ENCODE measurements at regions not wholly inside any gene's neighbourhood (a gene's known extent, or its start where the extent isn't known, plus 50 kb on each side); places are given as distances from the start of the nearest gene placed in this dataset.

DNA sequence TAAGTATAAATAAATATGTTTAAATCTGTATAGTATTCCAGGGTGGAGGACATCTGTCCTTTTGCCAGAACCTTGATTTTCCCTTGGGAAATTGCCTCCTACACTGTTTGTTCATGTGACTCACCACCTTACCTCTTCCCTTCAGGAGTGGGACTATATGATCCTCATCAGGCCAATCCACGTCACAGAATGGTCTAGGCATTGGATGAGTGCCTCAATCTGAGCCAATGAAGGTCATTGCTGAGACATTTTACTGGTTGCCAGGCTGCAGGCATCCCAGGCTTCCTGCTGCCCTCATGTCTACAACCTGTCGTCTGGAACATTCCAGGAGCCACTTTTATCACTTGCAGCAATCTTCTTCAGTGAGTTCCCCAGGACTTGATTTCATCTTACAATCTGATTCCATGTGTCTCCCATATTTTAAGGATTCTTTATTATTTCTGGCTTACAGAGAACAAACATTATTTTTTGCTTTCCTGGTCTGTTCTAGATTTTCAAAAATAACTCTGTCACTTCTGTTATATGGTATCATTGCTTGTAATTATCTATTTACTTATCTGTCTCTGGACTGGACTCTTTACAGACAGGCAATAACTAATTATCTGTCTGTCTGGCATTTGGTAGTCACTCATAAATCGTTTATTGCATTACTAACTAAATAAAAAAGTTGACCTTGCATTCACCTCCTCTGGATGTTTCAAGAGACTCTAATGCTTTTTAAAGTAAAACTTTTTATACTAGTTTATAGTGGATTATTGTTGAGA is 107.3 kb upstream of the APC start:
- DNase-seq = no peak

GRCh38 chr5:112634166-112634565 is 103.5 kb upstream of the APC start:
- DNase-seq = no peak

DNA sequence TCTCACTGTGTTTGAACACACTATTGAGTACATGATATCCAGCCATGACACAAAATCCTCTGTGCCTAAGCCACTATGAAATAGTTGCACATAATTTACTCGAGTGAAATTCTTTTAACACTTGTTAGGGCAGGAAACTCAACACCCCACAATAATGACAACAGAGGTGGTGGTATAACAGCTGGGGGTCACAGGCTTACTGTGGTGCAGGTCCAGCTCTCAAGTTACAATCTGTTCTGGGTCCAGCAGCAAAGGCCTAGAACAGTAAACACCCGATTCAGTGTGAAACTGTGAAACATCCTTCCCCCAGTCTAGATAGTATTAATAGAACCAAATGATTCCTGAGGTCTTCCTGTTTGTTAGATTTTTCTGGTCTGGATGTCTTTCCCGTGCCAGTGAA is 102.9 kb upstream of the APC start:
- DNase-seq = no peak

DNA sequence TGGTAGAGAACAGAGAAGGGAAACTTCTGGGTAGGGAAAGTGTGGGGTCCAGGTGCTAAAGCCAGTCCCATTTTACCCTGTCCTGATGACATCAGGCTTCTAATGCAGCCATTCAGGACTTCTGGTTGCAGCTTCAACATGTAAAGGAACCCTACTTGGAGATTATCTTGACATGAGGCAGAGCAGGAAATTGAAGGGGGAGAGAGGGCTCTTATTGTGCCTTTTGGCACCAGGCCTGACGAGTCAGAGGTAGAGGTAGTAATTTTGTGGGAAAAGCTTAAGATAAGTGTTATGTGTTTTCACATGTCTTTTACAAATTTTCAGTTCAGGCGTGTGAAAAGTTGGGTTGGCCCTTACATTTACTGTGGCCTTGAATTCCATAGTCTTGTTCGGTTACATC is 102.4 kb upstream of the APC start:
- DNase-seq = no peak

DNA sequence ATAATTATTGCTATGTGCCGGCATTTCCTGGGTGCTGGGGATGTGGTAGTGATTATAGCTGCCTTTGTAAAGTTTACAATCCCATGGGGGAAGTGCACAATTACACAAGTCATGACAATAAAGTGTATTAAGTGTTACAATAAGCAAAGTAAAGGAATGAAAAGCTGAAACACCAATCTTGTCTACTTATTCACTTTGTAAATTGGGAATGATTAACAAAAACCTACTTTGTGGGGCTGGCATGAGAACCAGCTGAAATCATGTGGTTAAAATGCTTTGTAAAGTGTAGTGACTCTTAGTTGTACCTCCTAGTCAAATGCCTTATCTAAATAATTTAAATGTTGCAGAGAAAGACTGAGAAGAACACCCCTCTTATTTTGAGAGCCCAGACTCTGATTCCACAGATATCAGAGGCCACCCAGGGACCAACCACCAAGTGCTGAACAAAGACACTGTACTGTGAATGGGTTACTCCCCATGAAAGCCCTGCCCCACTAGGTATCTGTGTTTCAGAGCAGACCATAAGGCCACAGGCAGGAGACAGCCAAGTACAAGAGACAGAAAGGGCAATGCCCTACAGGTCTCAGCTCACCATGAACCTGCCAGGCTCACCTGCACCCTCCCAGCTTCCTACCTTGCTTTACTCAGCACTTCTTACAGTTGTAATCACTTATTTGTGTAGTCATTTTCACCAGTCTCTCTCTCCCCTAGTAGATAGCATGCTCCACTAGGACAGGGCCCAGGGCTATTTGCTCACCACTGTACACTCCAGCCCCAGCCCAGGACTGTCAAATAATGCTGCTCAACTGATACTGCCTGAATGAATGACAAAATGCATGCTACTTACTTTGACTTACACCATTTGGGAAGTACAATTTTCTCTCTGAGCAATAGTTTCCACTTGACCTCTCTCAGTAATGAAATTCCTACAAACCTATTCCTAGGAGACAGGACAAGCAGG is 101.6 kb upstream of the APC start:
- DNase-seq = no peak

DNA sequence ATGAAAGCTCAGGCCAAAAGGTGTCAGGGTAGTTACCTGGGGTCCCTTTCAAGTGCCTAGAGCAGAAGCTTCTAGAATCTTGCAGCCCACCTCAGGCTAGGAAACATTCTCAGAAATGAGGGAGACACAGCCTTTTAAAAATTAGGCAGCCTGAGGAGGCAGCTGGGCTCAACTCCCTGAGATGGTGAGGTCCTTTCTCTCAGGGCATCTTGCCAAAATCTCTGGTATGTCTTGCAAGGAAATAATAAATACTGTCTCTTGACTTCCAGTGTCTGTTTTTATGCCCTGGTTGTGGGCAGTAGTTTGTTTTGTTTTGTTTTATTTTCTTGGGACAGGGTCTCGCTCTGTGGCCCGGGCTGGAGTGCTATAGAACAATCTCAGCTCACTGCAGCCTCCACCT is 100.9 kb upstream of the APC start:
- no peak for DNase-seq

DNA sequence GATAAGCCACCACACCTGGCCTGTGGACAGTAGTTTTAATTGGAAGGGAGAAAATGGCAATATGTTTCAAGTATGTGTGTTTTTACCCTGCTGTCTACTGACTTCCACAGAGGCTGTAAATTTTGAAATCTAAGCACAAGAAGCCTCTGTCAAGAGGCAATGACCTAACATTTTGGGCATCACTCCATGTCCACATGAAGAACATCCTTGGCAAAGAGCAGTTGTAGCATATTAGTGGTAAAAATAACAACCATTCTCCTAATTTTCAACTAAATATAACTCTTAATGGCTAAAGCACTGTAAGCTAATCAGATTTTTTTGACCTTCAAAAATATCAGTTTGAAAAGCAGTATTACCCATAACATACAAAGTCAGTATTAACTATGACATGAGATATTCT is 100.3 kb upstream of the APC start:
- no peak for DNase-seq

DNA sequence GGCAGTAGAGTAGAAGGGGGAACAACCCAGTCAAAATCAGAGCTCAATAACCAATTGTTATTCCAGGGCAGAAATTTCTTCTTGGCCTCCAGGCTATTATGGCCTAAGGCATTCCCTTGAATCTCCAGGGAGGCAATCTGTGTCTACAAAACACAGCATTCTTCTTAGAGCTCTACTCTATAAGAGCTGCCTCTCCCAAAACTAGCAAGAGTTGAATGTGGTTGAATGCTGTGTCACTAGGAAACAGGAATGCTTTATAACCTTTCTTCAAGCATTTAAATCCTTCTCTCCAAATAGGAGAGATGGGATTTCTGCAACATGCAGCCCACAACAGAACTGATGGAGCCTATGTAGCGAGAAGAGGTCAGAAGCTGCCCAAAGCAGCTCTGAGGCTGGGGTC is 97.1 kb upstream of the APC start:
- no peak for DNase-seq

DNA sequence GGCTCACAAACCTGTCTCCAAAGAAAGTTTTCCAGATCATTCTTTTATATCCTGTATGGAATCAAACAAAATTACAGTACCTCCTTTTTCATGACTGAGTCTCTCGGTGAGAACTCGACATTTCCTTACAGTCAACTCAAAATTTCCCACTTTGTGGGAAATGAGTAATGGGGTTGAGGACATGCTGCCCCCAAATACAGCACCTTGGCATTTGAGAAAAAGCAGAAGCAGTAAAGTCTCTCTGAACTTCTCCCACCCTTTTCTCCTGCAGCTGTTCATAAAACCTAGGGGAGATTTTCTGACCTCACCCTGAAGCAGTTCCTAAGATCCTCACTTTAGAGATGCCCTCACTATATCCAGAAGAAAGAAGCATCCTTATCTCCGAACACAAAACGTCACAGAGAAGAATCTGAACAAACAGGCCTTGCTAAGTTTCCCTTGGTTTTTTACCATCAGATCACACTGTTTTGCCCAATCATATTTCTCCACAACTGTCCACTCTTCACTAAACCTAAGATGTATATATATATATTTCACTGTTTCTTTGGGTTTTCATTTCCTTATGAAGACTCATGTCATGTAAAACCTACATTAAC is 96.1 kb upstream of the APC start:
- no peak for DNase-seq

DNA sequence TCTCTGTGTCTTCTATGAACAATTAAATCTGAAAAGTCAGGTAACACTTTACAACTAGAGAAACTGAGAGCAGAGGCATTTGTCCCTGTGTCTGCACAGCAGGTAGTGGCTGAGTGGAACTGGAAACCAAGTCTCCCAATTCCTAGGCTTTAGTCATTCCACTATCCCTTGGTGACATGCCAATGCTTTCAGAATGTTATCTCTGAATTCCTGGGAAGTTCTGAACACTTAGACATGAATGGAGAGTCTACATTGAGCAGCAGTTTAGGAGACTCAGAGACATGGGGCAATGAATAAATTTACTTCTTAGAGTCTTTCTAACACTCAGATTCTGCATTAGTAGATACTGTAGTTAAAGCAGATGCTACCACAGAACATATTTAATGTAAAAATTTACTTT is 94.8 kb upstream of the APC start:
- no peak for DNase-seq

- no peak for DNase-seq
These were observed 94.2 kb upstream of the APC start for GRCh38 chr5:112643339-112643971.

GRCh38 chr5:112646139-112646936 is 91.3 kb upstream of the APC start:
- no peak for DNase-seq

DNA sequence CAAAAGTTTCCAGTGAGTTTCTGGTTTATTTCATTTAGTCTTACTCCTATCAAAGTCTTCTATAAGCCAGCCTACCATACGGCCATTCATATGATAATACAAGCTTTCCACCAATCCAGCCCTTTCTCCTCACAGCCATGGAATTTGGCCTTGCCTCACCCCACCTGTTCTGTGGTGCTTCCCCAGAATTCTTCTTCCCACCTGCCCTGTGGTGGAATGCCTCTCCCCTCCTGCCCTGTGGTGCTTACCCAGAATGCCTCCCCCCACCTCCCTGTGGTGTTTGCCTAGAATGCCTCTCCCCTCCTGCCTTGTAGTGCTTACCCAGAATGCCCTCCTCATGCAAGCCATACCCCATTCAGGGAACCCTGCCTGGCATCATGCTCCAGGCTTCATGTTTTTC is 90.3 kb upstream of the APC start:
- no peak for DNase-seq

DNA sequence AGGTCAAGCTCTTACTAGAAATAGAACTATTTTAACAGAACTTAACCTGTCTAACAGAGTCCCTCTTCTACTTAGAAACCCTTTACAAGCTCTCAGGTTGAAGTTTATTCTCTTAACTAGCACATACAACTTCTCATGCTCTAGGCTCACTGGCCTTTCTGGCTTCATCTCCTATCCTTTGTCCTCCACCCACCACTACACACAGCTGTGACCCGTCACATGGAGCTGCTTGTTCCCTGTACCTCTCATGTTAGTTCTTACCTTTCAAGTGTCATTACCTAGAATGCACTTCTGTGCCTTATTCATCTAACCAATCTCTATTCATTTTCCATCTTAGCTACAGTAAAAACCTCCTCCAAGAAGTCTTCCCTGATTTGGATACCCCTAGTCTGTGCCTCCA is 89.4 kb upstream of the APC start:
- no peak for DNase-seq

GRCh38 chr5:112649882-112650281 is 87.8 kb upstream of the APC start:
- DNase-seq = no peak

- DNase-seq = no peak
These were observed 84.0 kb upstream of the APC start for GRCh38 chr5:112653638-112654205.

DNA sequence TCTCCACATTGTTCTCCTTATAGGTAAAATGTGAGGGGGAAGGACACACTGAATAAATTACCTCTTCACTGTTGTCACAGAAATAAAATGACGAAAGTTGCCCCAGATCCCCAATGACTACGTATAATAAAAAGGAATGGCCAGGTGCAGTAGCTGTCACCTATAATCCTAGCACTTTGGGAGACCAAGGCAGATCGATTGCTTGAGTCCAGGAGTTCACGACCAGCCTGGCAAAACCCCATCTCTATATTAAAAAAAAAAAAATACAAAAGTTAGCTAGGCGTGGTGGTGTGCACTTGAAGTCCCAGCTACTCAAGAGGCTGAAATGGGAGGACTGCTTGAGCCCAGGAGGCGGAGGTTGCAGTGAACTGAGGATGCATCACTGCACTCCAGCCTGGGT is 82.2 kb upstream of the APC start:
- DNase-seq = no peak

DNA sequence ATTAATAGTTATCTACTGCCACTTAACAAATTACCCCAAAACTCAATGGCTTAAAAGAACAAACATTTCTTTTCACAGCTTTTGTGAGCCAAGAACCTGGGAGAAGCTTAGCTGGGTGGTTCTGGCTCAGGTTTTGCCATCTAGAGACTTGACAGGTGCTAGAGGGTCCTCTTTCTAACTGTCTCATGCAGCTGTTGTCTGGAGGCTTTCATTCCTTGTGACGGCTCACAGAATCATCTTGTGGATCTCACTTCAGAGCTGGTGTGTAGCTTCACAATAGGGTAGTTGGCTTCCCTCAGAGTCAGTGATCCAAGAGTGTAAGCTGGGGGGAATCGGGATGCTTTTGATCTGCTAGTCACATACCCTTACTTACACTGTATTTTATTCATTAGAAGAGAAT is 81.2 kb upstream of the APC start:
- no peak for DNase-seq

DNA sequence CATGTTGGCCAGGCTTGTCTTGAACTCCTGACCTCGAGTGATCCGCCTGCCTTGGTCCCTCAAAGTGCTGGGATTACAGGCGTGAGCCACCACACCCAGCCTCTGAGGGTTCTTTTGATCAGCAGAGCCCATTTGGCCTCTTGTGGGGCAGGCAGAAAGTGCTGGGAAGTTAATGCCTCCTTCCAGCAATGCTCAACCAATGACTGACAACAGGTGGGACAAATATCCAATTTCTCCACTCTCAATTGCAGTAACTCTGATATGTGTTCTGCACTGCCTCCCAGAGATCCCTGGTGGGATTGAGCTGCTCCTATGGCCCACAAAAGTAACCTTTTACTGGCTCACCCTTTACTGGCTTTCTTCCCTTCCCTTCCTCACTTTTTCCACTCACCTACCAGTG is 79.9 kb upstream of the APC start:
- no peak for DNase-seq

GRCh38 chr5:112660359-112660758 is 77.3 kb upstream of the APC start:
- no peak for DNase-seq

- DNase-seq = no peak
These were observed 74.5 kb upstream of the APC start for GRCh38 chr5:112663146-112663545.

DNA sequence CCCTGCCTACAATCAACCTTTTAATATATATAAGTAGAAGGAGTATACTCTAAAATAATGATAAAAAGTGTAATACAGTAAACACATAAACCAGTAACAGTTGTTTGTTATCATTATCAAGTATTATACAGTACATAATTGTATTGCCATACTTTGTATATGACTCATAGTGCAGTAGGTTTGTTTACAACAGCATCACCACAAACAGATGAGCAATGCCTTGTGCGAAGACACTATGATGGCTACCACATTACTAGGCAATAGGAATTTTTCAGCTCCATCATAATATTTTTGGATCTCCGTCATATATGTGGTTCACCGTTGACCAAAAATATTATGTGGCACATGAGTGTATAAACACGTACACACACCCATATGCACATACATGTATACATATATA is 69.7 kb upstream of the APC start:
- DNase-seq = no peak

Measured in NCI-H82 (cell line).